AG09309 (cell line): ENCODE measurements at regions not wholly inside any gene's neighbourhood (a gene's known extent, or its start where the extent isn't known, plus 50 kb on each side); places are given as distances from the start of the nearest gene placed in this dataset.
"Not testable (repeated sequence)": the region's sequence is repeated elsewhere in the genome, so short reads cannot be mapped to it uniquely, and the experiment has no call there.

Experiments
- DNase-seq: peaks from one replicate; pipeline ENCODE4 v3.0.0-alpha.2; 2010; ENCODE audit warnings: low read depth
- H3K4me3 ChIP-seq: 2 replicates; pipeline ENCODE4 v1.5.1; 2011; ENCODE audit warnings: mild to moderate bottlenecking, low read depth, low read length, moderate library complexity; ENCODE audit not compliant: control insufficient read depth
- TF ChIP-seq, protein P1 (sequence below): IDR thresholded peaks from 2 replicates; pipeline ENCODE4 v1.5.1; 2011; ENCODE audit warnings: mild to moderate bottlenecking, low read depth, low read length, inconsistent platforms; ENCODE audit not compliant: insufficient read depth, control insufficient read depth; ENCODE audit errors: missing control alignments

- TF ChIP-seq, protein P1, sequence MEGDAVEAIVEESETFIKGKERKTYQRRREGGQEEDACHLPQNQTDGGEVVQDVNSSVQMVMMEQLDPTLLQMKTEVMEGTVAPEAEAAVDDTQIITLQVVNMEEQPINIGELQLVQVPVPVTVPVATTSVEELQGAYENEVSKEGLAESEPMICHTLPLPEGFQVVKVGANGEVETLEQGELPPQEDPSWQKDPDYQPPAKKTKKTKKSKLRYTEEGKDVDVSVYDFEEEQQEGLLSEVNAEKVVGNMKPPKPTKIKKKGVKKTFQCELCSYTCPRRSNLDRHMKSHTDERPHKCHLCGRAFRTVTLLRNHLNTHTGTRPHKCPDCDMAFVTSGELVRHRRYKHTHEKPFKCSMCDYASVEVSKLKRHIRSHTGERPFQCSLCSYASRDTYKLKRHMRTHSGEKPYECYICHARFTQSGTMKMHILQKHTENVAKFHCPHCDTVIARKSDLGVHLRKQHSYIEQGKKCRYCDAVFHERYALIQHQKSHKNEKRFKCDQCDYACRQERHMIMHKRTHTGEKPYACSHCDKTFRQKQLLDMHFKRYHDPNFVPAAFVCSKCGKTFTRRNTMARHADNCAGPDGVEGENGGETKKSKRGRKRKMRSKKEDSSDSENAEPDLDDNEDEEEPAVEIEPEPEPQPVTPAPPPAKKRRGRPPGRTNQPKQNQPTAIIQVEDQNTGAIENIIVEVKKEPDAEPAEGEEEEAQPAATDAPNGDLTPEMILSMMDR: no peak
These were observed 659.9 kb downstream of the RWDD3 start for GRCh38 chr1:95893921-95894320.

DNA sequence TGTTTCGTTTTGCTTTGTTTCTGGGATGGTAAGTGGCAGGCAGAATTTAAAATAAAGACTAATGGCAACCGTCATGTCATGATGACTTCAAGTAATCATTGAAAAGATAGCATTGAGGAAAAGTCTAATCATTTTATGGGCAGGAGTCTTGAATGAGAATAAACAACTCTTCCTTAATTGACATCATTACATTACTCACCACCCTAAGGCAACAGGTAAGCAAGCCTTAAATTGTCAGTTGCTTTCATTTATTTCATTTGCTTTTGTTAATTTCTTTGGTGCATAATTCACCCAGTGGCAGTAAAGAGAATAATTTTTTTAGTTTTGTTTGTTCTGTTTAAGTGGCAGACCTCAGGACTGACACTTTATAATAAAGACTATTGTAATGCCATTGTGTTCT is 669.0 kb downstream of the RWDD3 start:
- DNase-seq: no peak
- TF ChIP-seq, protein P1: no peak
- H3K4me3 ChIP-seq: no peak overlapping the region

More at GRCh38 chr1:95893921-95894320, 659.9 kb downstream of the RWDD3 start:
- H3K4me3 ChIP-seq: no peak overlapping the region
- no peak for DNase-seq

- H3K4me3 ChIP-seq: no peak overlapping the region
- no peak for DNase-seq
- TF ChIP-seq, protein P1: no peak
These were observed 671.9 kb downstream of the RWDD3 start for GRCh38 chr1:95905818-95906395.

GRCh38 chr1:95911739-95912138 is 677.7 kb downstream of the RWDD3 start:
- not testable (repeated sequence) for H3K4me3 ChIP-seq, DNase-seq

GRCh38 chr1:95916616-95917015 is 682.6 kb downstream of the RWDD3 start:
- no peak overlapping the region for H3K4me3 ChIP-seq
- DNase-seq: no peak
- TF ChIP-seq, protein P1: no peak

DNA sequence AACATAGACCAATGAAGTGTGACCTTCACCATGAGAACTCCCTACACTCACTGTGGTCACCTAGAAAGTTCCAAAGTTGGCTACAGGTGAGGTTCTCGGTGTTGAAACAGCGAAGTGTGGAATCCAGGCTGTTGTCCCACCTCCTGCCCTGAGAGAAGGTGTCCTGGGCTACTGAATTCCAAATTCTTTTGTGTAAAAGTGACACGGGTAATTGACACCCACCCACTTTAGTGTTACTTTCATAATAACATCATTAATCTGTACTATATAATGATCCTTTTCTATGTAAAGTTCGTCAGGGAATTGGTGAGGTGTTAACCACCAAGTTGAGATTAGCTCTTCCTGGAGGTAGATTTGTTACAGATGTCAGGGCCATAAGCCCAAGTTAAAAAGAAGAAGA is 690.7 kb downstream of the RWDD3 start:
- no peak for DNase-seq
- TF ChIP-seq, protein P1: no peak
- no peak overlapping the region for H3K4me3 ChIP-seq

GRCh38 chr1:95926331-95926730 is 692.3 kb downstream of the RWDD3 start:
- no peak for DNase-seq
- TF ChIP-seq, protein P1: no peak
- H3K4me3 ChIP-seq: no peak overlapping the region
